SU-DHL-6 (cell line): ENCODE measurements at regions not wholly inside any gene's neighbourhood (a gene's known extent, or its start where the extent isn't known, plus 50 kb on each side); places are given as distances from the start of the nearest gene placed in this dataset.

Source experiments
- EZH2phosphoT487 ChIP-seq: fragments of 200-600 bp; sonication (generic), shearing (Covaris generic); conservative IDR thresholded peaks from 2 replicates; pipeline ENCODE4 v1.6.1; 2018; ENCODE audit warnings: mild to moderate bottlenecking, antibody characterized with exemption, low read length, moderate library complexity, mixed read lengths
- TF ChIP-seq, protein P1 (sequence below): fragments of 200-600 bp; sonication (generic); IDR thresholded peaks from one replicate; pipeline ENCODE4 v1.5.1; 2017; ENCODE audit warnings: antibody characterized with exemption, mild to moderate bottlenecking, low read length, moderate library complexity; ENCODE audit not compliant: insufficient read depth, poor library complexity, severe bottlenecking

DNA sequence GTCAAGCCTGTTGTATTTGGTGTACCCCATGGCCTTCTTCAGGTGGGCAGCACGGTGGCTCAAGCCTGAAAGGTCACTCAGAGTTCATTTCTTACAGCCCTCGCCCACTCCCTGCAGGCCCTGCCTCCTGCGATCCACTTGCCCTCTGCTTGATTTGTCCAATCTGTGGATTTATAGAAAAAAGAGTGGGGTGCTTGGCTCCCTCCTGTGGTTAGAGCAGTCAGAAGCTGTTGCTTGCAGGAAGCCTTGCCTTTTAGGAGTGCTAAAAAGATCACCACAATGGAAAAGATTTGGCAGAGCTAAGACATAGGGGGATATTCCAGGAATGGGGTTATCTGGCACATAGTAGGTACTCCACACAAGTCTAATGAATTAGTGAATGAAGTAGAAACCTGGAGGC lies 108.0 kb upstream of the TRABD2B start:
- TF ChIP-seq, protein P1, sequence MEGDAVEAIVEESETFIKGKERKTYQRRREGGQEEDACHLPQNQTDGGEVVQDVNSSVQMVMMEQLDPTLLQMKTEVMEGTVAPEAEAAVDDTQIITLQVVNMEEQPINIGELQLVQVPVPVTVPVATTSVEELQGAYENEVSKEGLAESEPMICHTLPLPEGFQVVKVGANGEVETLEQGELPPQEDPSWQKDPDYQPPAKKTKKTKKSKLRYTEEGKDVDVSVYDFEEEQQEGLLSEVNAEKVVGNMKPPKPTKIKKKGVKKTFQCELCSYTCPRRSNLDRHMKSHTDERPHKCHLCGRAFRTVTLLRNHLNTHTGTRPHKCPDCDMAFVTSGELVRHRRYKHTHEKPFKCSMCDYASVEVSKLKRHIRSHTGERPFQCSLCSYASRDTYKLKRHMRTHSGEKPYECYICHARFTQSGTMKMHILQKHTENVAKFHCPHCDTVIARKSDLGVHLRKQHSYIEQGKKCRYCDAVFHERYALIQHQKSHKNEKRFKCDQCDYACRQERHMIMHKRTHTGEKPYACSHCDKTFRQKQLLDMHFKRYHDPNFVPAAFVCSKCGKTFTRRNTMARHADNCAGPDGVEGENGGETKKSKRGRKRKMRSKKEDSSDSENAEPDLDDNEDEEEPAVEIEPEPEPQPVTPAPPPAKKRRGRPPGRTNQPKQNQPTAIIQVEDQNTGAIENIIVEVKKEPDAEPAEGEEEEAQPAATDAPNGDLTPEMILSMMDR: no peak
- no peak for TF ChIP-seq EZH2phosphoT487
